Endodermal cell (in vitro differentiated cells): ENCODE measurements at regions not wholly inside any gene's neighbourhood (a gene's known extent, or its start where the extent isn't known, plus 50 kb on each side); places are given as distances from the start of the nearest gene placed in this dataset.

Experiments used
- DNase-seq: peaks from one replicate; pipeline ENCODE4 v3.0.0-alpha.2; 2017
- H3K27ac ChIP-seq: 2 replicates; pipeline ENCODE4 v1.5.1; 2013; ENCODE audit warnings: mild to moderate bottlenecking, low read depth, low read length, moderate library complexity
- H3K27me3 ChIP-seq: 2 replicates; pipeline ENCODE4 v1.6.1; 2013; ENCODE audit warnings: mild to moderate bottlenecking, low read length, moderate library complexity; ENCODE audit not compliant: insufficient read depth, control insufficient read depth, poor library complexity, severe bottlenecking
- H3K36me3 ChIP-seq: 2 replicates; pipeline ENCODE4 v1.7.0; 2013; ENCODE audit warnings: mild to moderate bottlenecking, low read length, moderate library complexity; ENCODE audit not compliant: control insufficient read depth, insufficient read depth
- H3K4me1 ChIP-seq: one replicate; pipeline ENCODE4 v1.7.0; 2013; ENCODE audit warnings: low read length; ENCODE audit not compliant: control insufficient read depth, insufficient read depth
- H3K4me3 ChIP-seq: 2 replicates; pipeline ENCODE4 v1.5.1; 2013; ENCODE audit warnings: mild to moderate bottlenecking, low read length, moderate library complexity
- H3K9ac ChIP-seq: 2 replicates; pipeline ENCODE4 v1.6.1; 2013; ENCODE audit warnings: mild to moderate bottlenecking, low read length, moderate library complexity; ENCODE audit not compliant: poor library complexity, severe bottlenecking; ENCODE audit errors: extremely low read depth
- H3K9me3 ChIP-seq: 2 replicates; pipeline ENCODE4 v1.6.1; 2013; ENCODE audit warnings: mild to moderate bottlenecking, low read length, moderate library complexity; ENCODE audit not compliant: control insufficient read depth
- H3K27ac Mint-ChIP-seq: 2 replicates; pipeline ENCODE4 v1.8.0; 2020; ENCODE audit warnings: mixed read lengths
- H3K27me3 Mint-ChIP-seq: 2 replicates; pipeline ENCODE4 v1.8.0; 2021; ENCODE audit warnings: mild to moderate bottlenecking, mixed read lengths; ENCODE audit not compliant: insufficient read depth
- H3K36me3 Mint-ChIP-seq: 2 replicates; pipeline ENCODE4 v1.8.0; 2020; ENCODE audit warnings: low read depth, mixed read lengths
- H3K4me1 Mint-ChIP-seq: 2 replicates; pipeline ENCODE4 v1.8.0; 2020; ENCODE audit warnings: mixed read lengths
- H3K4me3 Mint-ChIP-seq: 2 replicates; pipeline ENCODE4 v1.8.0; 2020; ENCODE audit warnings: mild to moderate bottlenecking, moderate library complexity, mixed read lengths
- H3K9me3 Mint-ChIP-seq: 2 replicates; pipeline ENCODE4 v1.8.0; 2020; ENCODE audit warnings: mild to moderate bottlenecking, mixed read lengths
- WGBS, 2 experiments: methylation state at CpG; one replicate each; pipeline versions ENCODE4 v1.1.5 to v1.1.7; 2013; ENCODE audit warnings: missing lambda C conversion rate in 2 of 2, mixed read lengths in 1 of 2; ENCODE audit not compliant: insufficient coverage in 1 of 2, insufficient read length in 1 of 2; 5-methylcytosine and 5-hydroxymethylcytosine counted together
- TF ChIP-seq, protein P1 (sequence below): fragments of 200-600 bp; sonication (generic); conservative IDR thresholded peaks from 2 replicates; pipeline ENCODE4 v1.5.0; 2021; ENCODE audit warnings: antibody characterized with exemption, mild to moderate bottlenecking

GRCh38 chr11:19646921-19647320 is 65.7 kb upstream of the NAV2 start:
- H3K4me3 ChIP-seq = no peak overlapping the region
- no peaks in the 10 kb centered on the region for H3K36me3 Mint-ChIP-seq
- H3K36me3 ChIP-seq = no peaks in the 10 kb centered on the region
- no peaks in the 10 kb centered on the region for H3K27me3 ChIP-seq
- H3K4me1 Mint-ChIP-seq = peaks cover 1% of the 10 kb centered on the region
- no peak overlapping the region for H3K9ac ChIP-seq
- no peaks in the 10 kb centered on the region for H3K27me3 Mint-ChIP-seq
- DNase-seq = no peak
- no peak overlapping the region for H3K27ac ChIP-seq
- H3K4me1 ChIP-seq = no peaks in the 10 kb centered on the region
- H3K4me3 Mint-ChIP-seq = no peak overlapping the region
- H3K9me3 ChIP-seq = no peaks in the 10 kb centered on the region
- WGBS, 2 experiments = 87 to 90% methylated on average over 3 of the region's 3 CpGs
- no peak overlapping the region for H3K27ac Mint-ChIP-seq
- H3K9me3 Mint-ChIP-seq = no peaks in the 10 kb centered on the region
- TF ChIP-seq, protein P1, sequence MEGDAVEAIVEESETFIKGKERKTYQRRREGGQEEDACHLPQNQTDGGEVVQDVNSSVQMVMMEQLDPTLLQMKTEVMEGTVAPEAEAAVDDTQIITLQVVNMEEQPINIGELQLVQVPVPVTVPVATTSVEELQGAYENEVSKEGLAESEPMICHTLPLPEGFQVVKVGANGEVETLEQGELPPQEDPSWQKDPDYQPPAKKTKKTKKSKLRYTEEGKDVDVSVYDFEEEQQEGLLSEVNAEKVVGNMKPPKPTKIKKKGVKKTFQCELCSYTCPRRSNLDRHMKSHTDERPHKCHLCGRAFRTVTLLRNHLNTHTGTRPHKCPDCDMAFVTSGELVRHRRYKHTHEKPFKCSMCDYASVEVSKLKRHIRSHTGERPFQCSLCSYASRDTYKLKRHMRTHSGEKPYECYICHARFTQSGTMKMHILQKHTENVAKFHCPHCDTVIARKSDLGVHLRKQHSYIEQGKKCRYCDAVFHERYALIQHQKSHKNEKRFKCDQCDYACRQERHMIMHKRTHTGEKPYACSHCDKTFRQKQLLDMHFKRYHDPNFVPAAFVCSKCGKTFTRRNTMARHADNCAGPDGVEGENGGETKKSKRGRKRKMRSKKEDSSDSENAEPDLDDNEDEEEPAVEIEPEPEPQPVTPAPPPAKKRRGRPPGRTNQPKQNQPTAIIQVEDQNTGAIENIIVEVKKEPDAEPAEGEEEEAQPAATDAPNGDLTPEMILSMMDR = no peak

DNA sequence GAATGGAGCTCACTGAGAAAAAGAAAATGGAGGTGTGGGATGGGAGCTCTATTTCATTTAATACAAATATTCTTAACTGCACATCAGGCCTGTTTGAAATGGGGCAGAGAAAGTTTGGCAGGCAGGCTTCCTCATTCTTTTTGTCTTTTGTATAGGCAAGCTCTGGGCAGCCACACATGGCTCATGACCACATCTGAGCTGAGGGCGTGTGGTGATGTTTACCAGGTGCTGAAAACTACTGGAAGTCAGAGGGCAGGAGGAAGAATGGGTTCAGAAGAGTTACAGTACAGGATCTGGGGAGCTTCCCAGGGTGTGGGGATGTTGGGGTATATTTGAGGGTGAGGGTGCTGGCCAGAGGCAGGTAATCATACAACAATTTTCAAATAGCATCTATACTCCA is 66.3 kb upstream of the NAV2 start:
- Histone ChIP-seq H3K9me3 (no peaks in the 10 kb centered on the region), H3K27me3 (no peaks in the 10 kb centered on the region), H3K4me1 (no peaks in the 10 kb centered on the region), H3K36me3 (no peaks in the 10 kb centered on the region), H3K4me3 (no peak overlapping the region), H3K9ac (no peak overlapping the region), H3K27ac (no peak overlapping the region)
- WGBS, 2 experiments = 90% methylated on average over 1 of the region's 1 CpG; no CpG with 5 or more reads in 1 of the 2 experiments
- TF ChIP-seq, protein P1 = no peak
- Mint-ChIP-seq H3K27ac (no peak overlapping the region), H3K27me3 (no peaks in the 10 kb centered on the region), H3K36me3 (no peaks in the 10 kb centered on the region), H3K4me3 (no peak overlapping the region), H3K4me1 (peaks cover 1% of the 10 kb centered on the region), H3K9me3 (no peaks in the 10 kb centered on the region)
- no peak for DNase-seq

GRCh38 chr11:19644316-19644715 is 68.3 kb upstream of the NAV2 start:
- H3K4me3 ChIP-seq = no peak overlapping the region
- no peak for DNase-seq
- no peaks in the 10 kb centered on the region for H3K27me3 ChIP-seq
- WGBS, 2 experiments = 87 to 100% methylated on average over 3 to 4 of the region's 4 CpGs
- H3K4me1 ChIP-seq = no peaks in the 10 kb centered on the region
- no peak overlapping the region for H3K27ac ChIP-seq
- Mint-ChIP-seq H3K4me3 (no peak overlapping the region), H3K27ac (no peak overlapping the region), H3K4me1 (peaks cover 1% of the 10 kb centered on the region), H3K27me3 (no peaks in the 10 kb centered on the region), H3K9me3 (no peaks in the 10 kb centered on the region), H3K36me3 (no peaks in the 10 kb centered on the region)
- no peaks in the 10 kb centered on the region for H3K36me3 ChIP-seq
- no peak overlapping the region for H3K9ac ChIP-seq
- H3K9me3 ChIP-seq = no peaks in the 10 kb centered on the region
- TF ChIP-seq, protein P1 = no peak
